ENCODE measurements at regions not wholly inside any gene's neighbourhood (a gene's known extent, or its start where the extent isn't known, plus 50 kb on each side); places are given as distances from the start of the nearest gene placed in this dataset.
A peak's percentile ranks its signal among the peaks of the same experiment; 100 is the strongest.
"Not testable (repeated sequence)": the region's sequence is repeated elsewhere in the genome, so short reads cannot be mapped to it uniquely, and the experiment has no call there.

- DNase-seq, result no peak
Observed at GRCh38 chr5:124614836-124615385, 131.5 kb downstream of the ZNF608 start.

DNA sequence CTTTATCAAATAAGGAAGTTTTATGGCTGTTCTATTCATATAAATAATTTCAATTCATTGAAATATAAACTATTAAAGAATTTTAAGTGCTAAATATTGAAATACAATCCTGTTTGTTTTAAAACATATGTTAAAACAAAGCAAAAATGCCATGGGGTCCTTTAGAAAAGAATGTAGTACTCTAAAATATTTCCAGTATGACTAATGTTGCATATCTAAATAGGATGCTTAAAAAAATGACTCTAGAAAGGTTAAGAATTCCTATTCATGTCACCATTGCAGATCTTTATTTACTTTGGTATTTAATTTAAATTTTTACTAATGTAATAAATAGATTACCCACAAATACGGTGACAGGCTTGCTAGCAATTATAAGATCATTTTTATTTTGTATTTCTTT, 132.3 kb downstream of the ZNF608 start:
- no peak for DNase-seq

- DNase-seq, result no peak
Observed at GRCh38 chr5:124613273-124613953, 133.0 kb downstream of the ZNF608 start.

- DNase-seq, result no peak
Observed at GRCh38 chr5:124612023-124612422, 134.4 kb downstream of the ZNF608 start.

- not testable (repeated sequence) for DNase-seq
Observed at GRCh38 chr5:124611262-124611661, 135.2 kb downstream of the ZNF608 start.

DNA sequence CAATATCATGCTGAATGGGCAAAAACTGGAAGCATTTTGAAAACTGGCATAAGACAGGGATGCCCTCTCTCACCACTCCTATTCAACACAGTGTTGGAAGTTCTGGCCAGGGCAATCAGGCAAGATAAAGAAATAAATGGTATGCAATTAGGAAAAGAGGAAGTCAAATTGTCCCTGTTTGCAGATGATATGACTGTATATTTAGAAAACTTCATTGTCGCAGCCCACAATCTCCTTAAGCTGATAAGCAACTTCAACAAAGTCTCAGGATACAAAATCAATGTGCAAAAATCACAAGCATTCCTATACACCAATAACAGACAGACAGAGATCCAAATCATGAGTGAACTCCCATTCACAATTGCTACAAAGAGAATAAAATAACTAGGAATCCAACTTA, 136.8 kb downstream of the ZNF608 start:
- DNase-seq, result not testable (repeated sequence)

DNA sequence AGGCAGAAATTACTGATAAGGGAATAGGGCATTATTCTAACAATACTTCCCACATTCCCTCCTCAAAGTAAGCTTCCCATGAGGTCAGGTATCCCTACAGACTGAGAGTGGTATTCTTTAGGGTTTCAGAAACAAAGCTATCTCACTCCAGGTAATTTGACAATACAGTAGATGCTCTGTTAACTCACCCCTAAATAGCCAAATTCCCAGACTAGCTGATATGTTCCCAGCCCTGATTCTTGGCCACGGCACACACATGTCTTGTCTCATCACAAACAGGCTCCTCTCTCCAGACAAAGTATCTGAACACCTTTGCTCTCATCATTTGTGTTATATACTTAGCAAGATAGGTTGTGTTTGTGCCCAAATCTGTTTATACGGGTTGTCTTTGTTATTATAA, 139.9 kb downstream of the ZNF608 start:
- no peak for DNase-seq

DNA sequence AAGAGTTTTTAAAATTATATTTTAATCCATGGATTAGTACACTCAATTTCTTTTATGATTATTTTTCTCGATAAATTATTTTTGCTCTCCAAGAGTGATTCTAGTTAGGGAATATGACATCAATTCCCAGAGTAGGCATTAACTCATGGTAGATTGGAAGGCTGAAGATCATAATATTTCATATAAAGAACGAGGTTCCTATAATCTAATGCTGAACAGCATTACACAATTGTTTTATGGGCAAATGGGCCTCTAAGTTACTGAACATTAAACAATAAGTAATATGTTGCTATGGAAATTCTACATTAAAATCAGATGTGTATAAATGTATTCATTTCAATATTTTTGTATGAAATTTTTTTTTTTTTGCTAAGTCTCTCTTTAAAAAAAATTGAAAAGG, 140.3 kb downstream of the ZNF608 start:
- no peak for DNase-seq

DNA sequence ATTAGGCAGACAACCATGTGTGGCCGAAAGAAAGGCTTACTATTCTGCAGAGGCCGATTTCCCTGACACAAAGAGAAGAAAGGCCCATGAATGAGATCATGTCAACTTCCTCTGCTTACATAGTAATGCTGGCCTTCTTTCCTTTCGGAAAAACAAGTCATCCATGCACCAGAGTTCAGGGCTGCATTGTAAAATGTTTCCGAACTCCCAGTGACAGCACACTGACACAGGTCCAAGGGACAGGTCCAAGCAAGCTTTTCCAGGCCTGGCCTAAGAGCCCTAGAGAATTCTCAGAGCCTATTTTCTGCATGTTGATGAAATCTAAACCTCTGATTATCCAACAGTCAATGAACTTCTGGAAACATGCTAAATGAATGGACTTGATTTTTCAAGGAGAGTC, 140.9 kb downstream of the ZNF608 start:
- DNase-seq, result no peak

DNA sequence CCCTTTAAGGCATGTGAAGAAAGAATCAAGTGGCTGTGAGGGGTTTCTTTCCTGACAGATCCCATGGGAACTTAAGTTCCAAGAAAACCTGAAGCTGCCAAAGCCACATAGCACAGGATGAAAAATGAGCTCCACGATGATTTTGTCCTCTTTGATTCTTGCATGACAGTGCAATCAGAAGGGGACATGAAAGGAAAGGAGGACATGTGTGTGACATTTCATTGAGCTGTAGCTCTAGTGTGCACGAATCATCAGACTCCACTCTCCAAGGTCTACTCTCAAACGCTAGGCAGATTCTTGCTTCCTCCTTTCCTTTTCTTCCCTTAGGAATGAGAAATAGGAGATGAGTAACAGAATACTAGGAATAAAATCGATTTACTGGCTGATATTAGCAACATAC, 142.0 kb downstream of the ZNF608 start:
- no peak for DNase-seq

DNA sequence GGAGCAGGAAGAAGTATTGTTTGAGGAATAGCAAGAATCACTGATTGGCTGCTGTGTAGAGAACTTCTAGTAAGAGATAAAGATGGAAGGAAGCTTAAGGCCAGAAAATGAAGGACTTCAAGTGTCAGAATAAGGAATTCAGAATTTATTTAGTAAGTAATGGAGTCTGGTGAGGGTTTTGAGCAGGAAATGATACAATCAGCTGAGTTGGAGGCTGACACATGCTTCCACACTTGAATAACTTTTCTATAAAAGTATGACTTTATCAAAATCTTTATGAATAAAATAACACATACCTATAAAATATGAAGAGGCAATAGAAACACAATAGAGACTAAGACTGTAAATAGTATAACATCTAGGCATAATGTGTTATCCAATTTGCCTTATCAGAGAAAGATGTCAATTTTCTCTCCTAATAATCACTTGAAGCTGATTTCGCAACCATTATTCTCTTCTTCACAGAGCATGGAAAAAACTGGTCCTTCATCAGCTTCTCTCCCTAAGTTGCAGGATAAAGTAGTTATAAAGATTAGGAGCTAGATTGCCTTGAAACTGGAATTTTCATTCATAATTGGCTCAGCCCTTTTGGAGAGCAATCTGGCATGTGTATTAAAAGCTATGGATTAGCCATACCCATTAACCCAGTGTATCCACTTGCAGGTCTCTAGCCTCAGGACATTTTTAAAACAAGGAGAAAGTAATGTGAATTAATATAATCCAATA, 143.4 kb downstream of the ZNF608 start:
- DNase-seq, result no peak

GRCh38 chr5:124599028-124599973, 147.1 kb downstream of the ZNF608 start:
- peak; percentile 40 for DNase-seq

GRCh38 chr5:124596595-124597421, 149.6 kb downstream of the ZNF608 start:
- peak; percentile 94 for DNase-seq

DNA sequence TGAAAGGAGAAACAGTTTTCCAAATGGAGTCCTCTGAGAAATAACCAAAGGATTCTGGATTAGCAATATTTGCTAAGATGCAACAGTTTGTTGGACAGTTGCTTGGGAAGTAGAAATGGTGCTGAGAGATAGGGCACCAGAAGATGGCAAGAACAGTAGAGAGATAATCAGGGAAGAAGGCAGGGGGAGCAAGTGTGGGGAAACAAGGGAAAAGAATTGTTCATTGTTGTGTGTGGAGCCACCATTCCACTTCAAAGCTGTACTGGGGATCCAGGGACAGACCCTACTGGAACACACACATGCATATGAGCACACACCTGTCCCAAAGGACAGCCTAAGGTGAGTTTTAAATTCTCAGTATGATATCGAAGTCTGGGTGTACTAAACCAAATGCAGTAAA, 152.5 kb downstream of the ZNF608 start:
- no peak for DNase-seq

DNA sequence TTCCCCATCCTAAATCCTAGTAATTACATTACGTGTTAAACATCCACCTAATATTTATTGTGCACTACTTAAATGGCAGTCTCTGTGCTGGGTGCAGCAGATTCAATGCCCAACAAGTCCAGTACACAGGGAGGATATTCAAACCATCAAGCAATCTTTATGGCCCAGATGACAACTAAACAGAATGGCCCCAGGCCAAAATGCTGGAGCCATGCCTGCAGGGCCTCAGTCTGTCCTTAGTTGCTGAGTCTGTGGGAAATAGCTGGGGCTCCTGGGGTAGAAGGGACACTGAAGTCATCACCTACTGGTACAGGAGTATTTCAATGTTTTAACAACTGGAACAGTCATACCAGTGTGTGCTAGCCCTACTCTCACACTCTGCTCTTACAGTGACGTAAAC, 153.5 kb downstream of the ZNF608 start:
- DNase-seq, result no peak

DNA sequence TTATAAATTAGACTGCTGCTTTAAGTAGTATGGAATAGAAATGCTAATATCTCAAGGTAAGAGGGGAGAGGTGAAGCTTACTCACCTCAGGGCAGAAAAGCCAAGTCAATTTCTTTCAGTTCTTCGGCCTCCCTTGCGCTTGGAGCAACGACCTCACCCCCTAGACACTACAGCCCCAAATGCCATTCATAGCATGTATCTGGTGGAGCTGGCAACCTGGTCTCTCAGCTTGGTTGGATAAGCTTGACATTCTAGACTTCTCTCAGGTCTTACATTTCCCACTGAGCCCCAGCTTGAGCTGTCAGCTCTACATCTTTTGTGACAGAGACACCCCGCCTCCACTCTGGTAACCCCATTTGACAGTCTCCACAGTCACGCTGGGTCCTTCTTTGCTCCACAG, 154.9 kb downstream of the ZNF608 start:
- DNase-seq, result no peak

DNA sequence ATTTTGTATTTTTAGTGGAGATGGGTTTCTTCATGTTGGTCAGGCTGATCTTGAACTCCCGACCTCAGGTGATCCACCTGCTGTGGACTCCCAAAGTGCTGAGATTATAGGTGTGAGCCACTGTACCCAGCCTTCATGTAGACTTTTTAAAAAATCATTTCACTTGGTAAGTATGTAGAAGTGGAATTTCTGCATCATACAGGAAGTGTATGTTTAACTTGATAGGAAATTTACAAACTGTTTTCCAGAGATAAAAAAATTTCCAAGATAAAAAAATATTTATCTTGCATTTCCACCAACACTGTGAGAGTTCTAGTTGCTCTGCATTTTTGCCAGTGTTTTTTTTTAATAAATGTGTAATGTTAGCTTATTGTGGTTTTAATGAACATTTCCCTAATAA, 155.8 kb downstream of the ZNF608 start:
- DNase-seq, result no peak

DNA sequence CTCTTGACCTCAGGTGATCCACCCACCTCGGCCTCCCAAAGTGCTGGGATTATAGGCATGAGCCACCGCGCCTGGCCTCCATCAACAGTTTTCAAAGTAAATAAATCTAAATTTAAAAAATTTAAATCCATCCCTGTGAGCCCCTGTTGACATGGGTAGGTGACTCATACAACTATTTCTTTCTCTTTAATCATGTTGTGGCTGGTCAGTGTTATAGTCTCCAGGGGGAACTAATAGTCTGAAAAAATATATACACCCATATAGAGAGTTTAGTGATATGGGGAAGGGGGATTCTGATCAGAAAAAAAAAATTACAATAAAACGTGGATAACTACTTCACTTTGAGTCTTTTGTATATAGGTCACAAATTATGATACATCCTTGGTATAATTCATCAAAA, 159.2 kb downstream of the ZNF608 start:
- peak; percentile 34 for DNase-seq

GRCh38 chr5:124584991-124585715, 161.3 kb downstream of the ZNF608 start:
- no peak for DNase-seq

GRCh38 chr5:124583469-124584350, 162.7 kb downstream of the ZNF608 start:
- peak; percentile 90 for DNase-seq

- no peak for DNase-seq
Observed at GRCh38 chr5:124582561-124582840, 163.9 kb downstream of the ZNF608 start.

Data from fibroblast of upper back skin (primary cell).